ENCODE measurements at regions not wholly inside any gene's neighbourhood (a gene's known extent, or its start where the extent isn't known, plus 50 kb on each side); places are given as distances from the start of the nearest gene placed in this dataset.

- no peaks in the 10 kb centered on the region for H3K9me2 ChIP-seq (replicated peaks; ENCODE audit: low read depth, low read length)
- no peak overlapping the region for H3K9ac ChIP-seq (ENCODE audit: low read depth, low read length, poor library complexity, severe bottlenecking)
- H3K27me3 ChIP-seq (ENCODE audit: insufficient read depth, low read length, poor library complexity, severe bottlenecking), result no peaks in the 10 kb centered on the region
- TF ChIP-seq CTCF (conservative IDR thresholded peaks at IDR 0.05; ENCODE audit: low read length), result no peak
- TF ChIP-seq EZH2phosphoT487 (IDR thresholded peaks at IDR 0.05; ENCODE audit: borderline replicate concordance), result no peak
- H3K4me2 ChIP-seq (ENCODE audit: low read depth, low read length, poor library complexity, severe bottlenecking), result no peak overlapping the region
- H3F3A ChIP-seq (ENCODE audit: low read depth), result no peaks in the 10 kb centered on the region
- no peak overlapping the region for H2AFZ ChIP-seq (ENCODE audit: low read length)
- H3K4me1 ChIP-seq (ENCODE audit: insufficient read depth, low read length, poor library complexity, severe bottlenecking), result no peaks in the 10 kb centered on the region
- H4K20me1 ChIP-seq (ENCODE audit: insufficient read depth, low read length, poor library complexity, severe bottlenecking), result no peaks in the 10 kb centered on the region
- no peaks in the 10 kb centered on the region for H3K36me3 ChIP-seq (ENCODE audit: insufficient read depth, low read length)
- H3K79me2 ChIP-seq (ENCODE audit: insufficient read depth, low read length), result no peaks in the 10 kb centered on the region
- H3K4me3 ChIP-seq (ENCODE audit: low read length, poor library complexity, severe bottlenecking), result no peak overlapping the region
- no peaks in the 10 kb centered on the region for H3K9me3 ChIP-seq (ENCODE audit: insufficient read depth, low read depth, low read length)
These were observed 624.4 kb upstream of the C9orf72 start for GRCh38 chr9:28197653-28198052.

GRCh38 chr9:28203036-28203435 is 629.8 kb upstream of the C9orf72 start:
- Histone ChIP-seq H4K20me1 (ENCODE audit: insufficient read depth, low read length, poor library complexity, severe bottlenecking) (no peaks in the 10 kb centered on the region), H3K4me1 (ENCODE audit: insufficient read depth, low read length, poor library complexity, severe bottlenecking) (no peaks in the 10 kb centered on the region), H3K9ac (ENCODE audit: low read depth, low read length, poor library complexity, severe bottlenecking) (no peak overlapping the region), H3K4me3 (ENCODE audit: low read length, poor library complexity, severe bottlenecking) (no peak overlapping the region), H3K79me2 (ENCODE audit: insufficient read depth, low read length) (no peaks in the 10 kb centered on the region), H3K36me3 (ENCODE audit: insufficient read depth, low read length) (no peaks in the 10 kb centered on the region), H2AFZ (ENCODE audit: low read length) (no peak overlapping the region), H3K9me2 (replicated peaks; ENCODE audit: low read depth, low read length) (no peaks in the 10 kb centered on the region), H3K9me3 (ENCODE audit: insufficient read depth, low read depth, low read length) (no peaks in the 10 kb centered on the region), H3F3A (ENCODE audit: low read depth) (no peaks in the 10 kb centered on the region), H3K4me2 (ENCODE audit: low read depth, low read length, poor library complexity, severe bottlenecking) (no peak overlapping the region), H3K27me3 (ENCODE audit: insufficient read depth, low read length, poor library complexity, severe bottlenecking) (no peaks in the 10 kb centered on the region)
- TF ChIP-seq EZH2phosphoT487 (IDR thresholded peaks at IDR 0.05; ENCODE audit: borderline replicate concordance), result no peak
- TF ChIP-seq CTCF (conservative IDR thresholded peaks at IDR 0.05; ENCODE audit: low read length), result no peak

- no peaks in the 10 kb centered on the region for H3K36me3 ChIP-seq (ENCODE audit: insufficient read depth, low read length)
- H3K4me1 ChIP-seq (ENCODE audit: insufficient read depth, low read length, poor library complexity, severe bottlenecking), result no peaks in the 10 kb centered on the region
- no peaks in the 10 kb centered on the region for H3K79me2 ChIP-seq (ENCODE audit: insufficient read depth, low read length)
- TF ChIP-seq EZH2phosphoT487 (IDR thresholded peaks at IDR 0.05; ENCODE audit: borderline replicate concordance), result no peak
- no peak for TF ChIP-seq CTCF (conservative IDR thresholded peaks at IDR 0.05; ENCODE audit: low read length)
- H3F3A ChIP-seq (ENCODE audit: low read depth), result no peaks in the 10 kb centered on the region
- H3K4me3 ChIP-seq (ENCODE audit: low read length, poor library complexity, severe bottlenecking), result no peak overlapping the region
- no peaks in the 10 kb centered on the region for H3K27me3 ChIP-seq (ENCODE audit: insufficient read depth, low read length, poor library complexity, severe bottlenecking)
- H3K9me3 ChIP-seq (ENCODE audit: insufficient read depth, low read depth, low read length), result no peaks in the 10 kb centered on the region
- H4K20me1 ChIP-seq (ENCODE audit: insufficient read depth, low read length, poor library complexity, severe bottlenecking), result no peaks in the 10 kb centered on the region
- H3K9me2 ChIP-seq (replicated peaks; ENCODE audit: low read depth, low read length), result no peaks in the 10 kb centered on the region
- no peak overlapping the region for H3K9ac ChIP-seq (ENCODE audit: low read depth, low read length, poor library complexity, severe bottlenecking)
- H2AFZ ChIP-seq (ENCODE audit: low read length), result no peak overlapping the region
- H3K4me2 ChIP-seq (ENCODE audit: low read depth, low read length, poor library complexity, severe bottlenecking), result no peak overlapping the region
These were observed 633.0 kb upstream of the C9orf72 start for GRCh38 chr9:28206280-28206679.

All from Loucy (cell line).